K562 (cell line): ENCODE measurements at regions not wholly inside any gene's neighbourhood (a gene's known extent, or its start where the extent isn't known, plus 50 kb on each side); places are given as distances from the start of the nearest gene placed in this dataset.

Experiments used
- ATAC-seq: fragments of 200-7000 bp; cut with Tn5 transposase; 3 replicates; pipeline ENCODE4 v1.9.1; 2020; ENCODE audit warnings: moderate library complexity
- BruUV-seq: library from RNA; stranded (reverse); fragments of 400-500 nt; replicated peaks from 2 replicates; lab custom pipeline; 2021; lab: Mats Ljungman, UMichigan
- CTCF ChIA-PET: fragments of 300-600 bp; formaldehyde crosslinking; extraction: SDS; loops from one replicate; lab custom pipeline; 2021; ENCODE audit warnings: low intra/inter-chr PET ratio; lab: Yijun Ruan, JAX
- POLR2A ChIA-PET: fragments of 300-600, 350-650 bp; sonication (Branson Sonifier 250); formaldehyde crosslinking; extraction: SDS; loops from one replicate; lab custom pipeline; 2021; ENCODE audit warnings: antibody characterized with exemption, inconsistent platforms; lab: Yijun Ruan, JAX
- DNase-seq, 4 experiments: peaks; one replicate each; pipeline versions ENCODE4 v3.0.0 to v3.0.0-alpha.2; 2011 to 2018; ENCODE audit warnings: low spot score in 3 of 4, mixed read lengths in 3 of 4; ENCODE audit errors: extremely low read depth in 1 of 4
- FAIRE-seq: peaks from 2 replicates; lab custom pipeline; 2011; peaks lifted over from hg19 to GRCh38; lab: Jason Lieb, UNC
- H2AFZ ChIP-seq: 2 replicates; pipeline ENCODE4 v1.6.0; 2011; ENCODE audit warnings: low read depth, low read length, control low read depth, inconsistent platforms
- H3K27ac ChIP-seq: fragments of 200-600 bp; 3 replicates; pipeline ENCODE4 v1.8.0; 2011; ENCODE audit warnings: low read depth, mild to moderate bottlenecking, control low read depth, inconsistent platforms, low read length, moderate library complexity, mixed read lengths; ENCODE audit errors: extremely low read depth
- H3K27me3 ChIP-seq, 2 experiments: fragments of 300-600 bp in 1 of 2; 2 replicates in 1 of 2; 3 replicates in 1 of 2; pipeline versions ENCODE4 v1.6.0 to v1.8.0; 2011; ENCODE audit warnings: inconsistent platforms in 2 of 2, low read length in 2 of 2, mild to moderate bottlenecking in 1 of 2, mixed read lengths in 1 of 2, moderate library complexity in 1 of 2; ENCODE audit not compliant: control insufficient read depth in 2 of 2, insufficient read depth in 2 of 2
- H3K36me3 ChIP-seq: fragments of 300-600 bp; 3 replicates; pipeline ENCODE4 v1.8.0; 2011; ENCODE audit warnings: mild to moderate bottlenecking, low read length, inconsistent platforms; ENCODE audit not compliant: control insufficient read depth, insufficient read depth
- H3K4me1 ChIP-seq, 2 experiments: fragments of 200-600 bp in 1 of 2; replicated peaks in 1 of 2; 2 replicates in 1 of 2; 3 replicates in 1 of 2; pipeline versions ENCODE4 v1.5.1 to v1.8.0; 2011; ENCODE audit warnings: inconsistent platforms in 2 of 2, low read length in 2 of 2, mild to moderate bottlenecking in 1 of 2, mixed read lengths in 1 of 2, moderate library complexity in 1 of 2; ENCODE audit not compliant: control insufficient read depth in 2 of 2, insufficient read depth in 2 of 2
- H3K4me2 ChIP-seq: 2 replicates; pipeline ENCODE4 v1.6.1; 2011; ENCODE audit warnings: low read length, control low read depth, inconsistent platforms, mixed read lengths; ENCODE audit not compliant: insufficient read depth
- H3K4me3 ChIP-seq: fragments of 200-600 bp; sonication (generic), shearing (Covaris generic); 2 replicates; pipeline ENCODE4 v1.5.1; 2016; ENCODE audit warnings: control low read depth, inconsistent platforms
- H3K79me2 ChIP-seq: fragments of 200-600 bp; 3 replicates; pipeline ENCODE4 v1.8.0; 2011; ENCODE audit warnings: low read length, inconsistent platforms; ENCODE audit not compliant: control insufficient read depth, insufficient read depth
- H3K9ac ChIP-seq, 2 experiments: 2 replicates each; pipeline versions ENCODE4 v1.6.0 to v1.6.1; 2011; ENCODE audit warnings: low read depth in 2 of 2, low read length in 2 of 2, control low read depth in 1 of 2, inconsistent platforms in 1 of 2, mild to moderate bottlenecking in 1 of 2, mixed read lengths in 1 of 2; ENCODE audit not compliant: insufficient read depth in 1 of 2
- H3K9me1 ChIP-seq: one replicate; pipeline ENCODE4 v1.6.0; 2011; ENCODE audit warnings: inconsistent platforms, mild to moderate bottlenecking, low read length, moderate library complexity; ENCODE audit not compliant: control insufficient read depth, insufficient read depth
- H3K9me3 ChIP-seq: replicated peaks from 2 replicates; pipeline ENCODE4 v1.5.1; 2011; ENCODE audit warnings: low read depth, low read length, inconsistent platforms; ENCODE audit not compliant: control insufficient read depth, insufficient read depth
- H4K20me1 ChIP-seq: replicated peaks from 2 replicates; pipeline ENCODE4 v1.6.1; 2011; ENCODE audit warnings: low read length, inconsistent platforms, mixed read lengths; ENCODE audit not compliant: control insufficient read depth, insufficient read depth
- ARNT ChIP-seq, 2 experiments: fragments of 450-650 bp; IDR thresholded peaks; 2 replicates each; pipeline ENCODE4 v1.6.1; 2016; ENCODE audit warnings: mild to moderate bottlenecking in 1 of 2
- ATF1 ChIP-seq, 2 experiments: fragments of 450-650 bp in 1 of 2; IDR thresholded peaks; 2 replicates each; pipeline ENCODE4 v1.6.1; 2016; ENCODE audit warnings: missing compliant biosample characterization in 1 of 2, missing genetic modification characterization in 1 of 2
- FOXK1 ChIP-seq: sonication (generic); formaldehyde crosslinking; IDR thresholded peaks from 2 replicates; pipeline ENCODE4 v1.8.0; 2022; ENCODE audit warnings: missing genetic modification reagents, mild to moderate bottlenecking, borderline replicate concordance
- GATA2 ChIP-seq: sonication (generic); formaldehyde crosslinking; IDR thresholded peaks from 2 replicates; pipeline ENCODE4 v1.4.0; 2020; ENCODE audit warnings: mild to moderate bottlenecking, missing genetic modification reagents
- IRF9 ChIP-seq: fragments of 450-650 bp; IDR thresholded peaks from 2 replicates; pipeline ENCODE4 v1.6.1; 2016; ENCODE audit warnings: missing biosample characterization, missing genetic modification characterization
- MLLT1 ChIP-seq, 2 experiments: fragments of 450-650 bp; IDR thresholded peaks; 2 replicates each; pipeline ENCODE4 v1.6.1; 2016
- MXI1 ChIP-seq: IDR thresholded peaks from 2 replicates; pipeline ENCODE4 v1.6.1; 2011; ENCODE audit warnings: low read depth, mild to moderate bottlenecking, improper control_type of control experiment, low read length
- PKNOX1 ChIP-seq: fragments of 450-650 bp; IDR thresholded peaks from 2 replicates; pipeline ENCODE4 v1.6.1; 2016
- RBBP5 ChIP-seq: fragments of 200-600 bp; sonication (generic); IDR thresholded peaks from 2 replicates; pipeline ENCODE4 v1.6.1; 2012; ENCODE audit warnings: borderline replicate concordance, mild to moderate bottlenecking, low read length, control low read depth, inconsistent platforms; ENCODE audit not compliant: insufficient read depth, poor library complexity, severe bottlenecking
- SPI1 ChIP-seq: IDR thresholded peaks from 2 replicates; pipeline ENCODE4 v1.6.1; 2011; ENCODE audit warnings: low read depth, low read length, control low read depth, borderline replicate concordance
- TEAD1 ChIP-seq, 2 experiments: fragments of 450-650 bp in 1 of 2; sonication (generic) in 1 of 2; formaldehyde crosslinking; IDR thresholded peaks; 2 replicates each; pipeline versions ENCODE4 v1.4.0 to v1.8.0; 2020 to 2022; ENCODE audit warnings: mild to moderate bottlenecking in 2 of 2, missing genetic modification reagents in 1 of 2
- THRB ChIP-seq: fragments of 450-650 bp; formaldehyde crosslinking; conservative IDR thresholded peaks from 2 replicates; pipeline ENCODE4 v1.4.0; 2022; ENCODE audit warnings: mild to moderate bottlenecking, missing genetic modification characterization
- YBX1 ChIP-seq: fragments of 450-650 bp; IDR thresholded peaks from 2 replicates; pipeline ENCODE4 v1.7.1; 2016; ENCODE audit warnings: mild to moderate bottlenecking
- ZBTB17 ChIP-seq: fragments of 450-650 bp; formaldehyde crosslinking; IDR thresholded peaks from 2 replicates; pipeline ENCODE4 v1.4.0; 2020; ENCODE audit warnings: mild to moderate bottlenecking
- ZNF766 ChIP-seq: fragments of 200-800 bp; sonication (Bioruptor generic); conservative IDR thresholded peaks from 2 replicates; pipeline ENCODE4 v1.6.1; 2016; ENCODE audit warnings: missing genetic modification characterization, missing compliant biosample characterization
- WGBS: fragments of 100-300 bp; shearing (Covaris generic); methylation state at CpG from one replicate; pipeline ENCODE4 v1.1.6; 2016; ENCODE audit warnings: low coverage, mixed read lengths; ENCODE audit not compliant: insufficient coverage; ENCODE audit errors: missing lambda C conversion rate; 5-methylcytosine and 5-hydroxymethylcytosine counted together
- in situ Hi-C: fragments of 300-500 bp; cut with MboI; formaldehyde crosslinking; loops from 4 replicates; pipeline ENCODE4 v1.15.0; 2018; ENCODE audit warnings: inconsistent platforms, mixed read lengths
- intact Hi-C: fragments of 100-400 bp; cut with micrococcal nuclease; formaldehyde crosslinking; loops from 2 replicates; pipeline ENCODE4 v1.14.2; 2022

GRCh38 chr7:131007439-131008330 is 273.7 kb upstream of the KLF14 start:
- ChIA-PET POLR2A (interaction anchor here (0.9 to 1.3 kb wide), 4 partner anchors 11 to 188 kb away, joined by 3 to 4 read pairs (median 4); no protein-coding TSS in a partner anchor), CTCF (interaction anchor here (0.7 to 4.0 kb wide), 8 partner anchors 26 to 1664 kb away, joined by 3 to 38 read pairs (median 4); no protein-coding TSS in a partner anchor)
- Histone ChIP-seq H3K27me3 (no peaks in the 10 kb centered on the region), H2AFZ (peak overlapping the region; percentile 94), H3K9me3 (no peaks in the 10 kb centered on the region), H4K20me1 (no peaks in the 10 kb centered on the region), H3K4me2 (peak overlapping the region; percentile 28; the same call in 1 of the 2 replicates), H3K9me1 (no peaks in the 10 kb centered on the region), H3K4me1 (peaks cover 12 to 14% of the 10 kb centered on the region in 2 experiments), H3K27ac (peak overlapping the region; percentile 50), H3K4me3 (no peak overlapping the region), H3K79me2 (no peaks in the 10 kb centered on the region), H3K36me3 (no peaks in the 10 kb centered on the region), H3K9ac (no peak overlapping the region; a peak in 1 of 4 replicates)
- 42% methylated on average over 19 of the region's 19 CpGs for WGBS
- ATAC-seq (peak; percentile 96), DNase-seq (peak; percentile 76 to 90 (median 80)), FAIRE-seq (peak; percentile 95)
- no TSS peak for BruUV-seq
- in situ Hi-C loops (loop anchor here (5.0 kb wide), 1 partner anchor 105 kb away; no protein-coding TSS in a partner anchor), intact Hi-C loops (loop anchor here (1.0 to 2.0 kb wide), 4 partner anchors 25 to 132 kb away; no protein-coding TSS in a partner anchor)
- peak; percentile 73; the same call in 1 of the 2 replicates for TF ChIP-seq ZNF766 (CRISPR knock-in tag)
- peak; percentile 32; the same call in 1 of the 2 replicates for TF ChIP-seq SPI1
- no peak for TF ChIP-seq FOXK1 (CRISPR knock-in tag)
- TF ChIP-seq ARNT (IDR thresholded peaks at IDR 0.05) = peak in 1 of 2 experiments; percentile 83; a peak in 1 of 4 replicates
- TF ChIP-seq TEAD1 (CRISPR knock-in tag; IDR thresholded peaks at IDR 0.05) = peak in 1 of 2 experiments; percentile 41; a peak in 1 of 4 replicates
- TF ChIP-seq MXI1 = no peak
- no peak for TF ChIP-seq THRB
- no peak for TF ChIP-seq YBX1
- TF ChIP-seq GATA2 (CRISPR knock-in tag) = no peak
- TF ChIP-seq PKNOX1 = peak; percentile 45; the same call in 1 of the 2 replicates
- TF ChIP-seq ZBTB17 (CRISPR knock-in tag) = no peak
- TF ChIP-seq RBBP5 = no peak
- no peak for TF ChIP-seq IRF9
- TF ChIP-seq ATF1 (CRISPR knock-in tag; IDR thresholded peaks at IDR 0.05) = no peak
- TF ChIP-seq ATF1 (tag; IDR thresholded peaks at IDR 0.05) = peak; percentile 71
- 0 out of 4 replicates have a peak, but pooled peaks of 1 of the 2 experiments have one; percentile 43 for TF ChIP-seq MLLT1 (IDR thresholded peaks at IDR 0.05)
